SW480 (cell line): ENCODE measurements at regions not wholly inside any gene's neighbourhood (a gene's known extent, or its start where the extent isn't known, plus 50 kb on each side); places are given as distances from the start of the nearest gene placed in this dataset.

Experiments
- DNase-seq: peaks from one replicate; pipeline ENCODE4 v3.0.0-alpha.2; 2016; ENCODE audit warnings: low spot score

DNA sequence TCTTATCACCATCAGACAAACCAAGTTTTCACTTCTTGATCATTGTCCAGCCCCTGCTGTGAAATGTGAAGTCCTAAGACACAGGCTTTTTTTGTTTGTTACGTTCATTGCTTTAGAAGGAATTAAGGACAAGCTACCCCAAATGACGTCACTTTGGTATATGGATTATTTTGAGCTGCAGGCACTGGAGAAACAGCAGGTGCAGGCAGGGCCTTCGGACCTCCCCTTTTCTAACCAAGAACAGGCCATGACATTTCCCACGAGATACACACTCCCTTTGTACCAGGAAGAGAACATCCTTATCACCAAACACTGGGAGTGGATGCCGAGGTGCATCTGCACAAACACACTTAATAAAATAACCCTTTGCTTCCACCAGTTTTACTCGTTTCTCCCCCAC, 418.0 kb upstream of the SULF2 start:
- DNase-seq, result no peak

DNA sequence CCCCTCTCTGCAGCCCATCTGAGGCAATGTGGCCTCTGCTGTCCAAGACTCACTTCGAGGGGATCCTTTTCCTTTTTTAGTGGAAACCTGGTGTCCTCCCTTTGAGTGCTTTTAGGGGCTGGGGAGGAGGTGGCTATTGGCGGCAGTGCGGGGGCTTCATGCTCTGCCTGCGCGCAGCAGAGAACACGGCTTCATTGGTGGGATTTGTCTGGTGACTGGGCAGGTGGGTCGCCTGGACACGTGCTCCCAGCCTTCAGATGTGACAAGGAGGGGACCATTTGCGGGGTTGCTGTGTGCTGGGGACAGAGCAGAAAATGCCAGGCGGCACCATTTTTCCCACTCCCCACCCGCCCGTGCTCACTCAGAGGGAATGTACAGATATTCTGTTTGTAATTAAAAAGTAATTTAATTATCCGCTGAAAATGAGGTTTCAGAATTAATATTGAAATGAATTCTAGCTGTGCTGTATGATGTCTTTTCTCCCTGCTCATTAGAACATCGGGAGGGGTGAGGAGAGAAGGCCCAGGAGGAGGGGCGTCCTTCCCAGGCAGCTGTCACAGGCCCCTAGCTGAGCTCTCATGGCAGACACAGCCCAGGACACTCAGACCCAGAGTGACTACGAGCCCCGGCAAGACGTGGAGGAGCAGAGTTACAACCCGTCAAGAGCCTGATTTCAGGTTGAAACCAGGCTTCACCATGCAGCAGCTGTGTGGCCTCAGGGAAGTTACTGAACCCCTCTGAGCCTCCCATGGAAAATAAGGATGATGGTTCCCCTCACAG, 417.2 kb upstream of the SULF2 start:
- no peak for DNase-seq

DNA sequence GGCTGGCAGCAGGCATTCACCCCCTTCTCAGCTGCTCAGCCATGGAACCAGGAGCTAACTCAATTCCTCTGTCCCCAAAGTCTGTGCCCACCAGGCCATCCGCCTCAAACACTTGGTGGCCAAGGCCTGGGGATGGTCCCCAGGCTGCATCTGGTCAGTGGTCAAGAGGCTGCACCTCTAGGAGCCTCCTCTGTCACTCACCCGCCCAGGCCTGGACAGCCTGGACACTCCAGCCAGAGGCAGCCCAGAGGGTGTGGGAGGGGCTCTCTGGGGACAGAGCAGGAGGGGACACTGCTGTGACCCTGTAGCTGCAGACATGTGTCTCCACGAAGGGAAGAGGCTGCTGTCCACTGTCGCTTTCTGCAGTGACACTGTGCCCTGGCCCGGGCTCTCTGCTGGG, 416.6 kb upstream of the SULF2 start:
- DNase-seq, result no peak

DNA sequence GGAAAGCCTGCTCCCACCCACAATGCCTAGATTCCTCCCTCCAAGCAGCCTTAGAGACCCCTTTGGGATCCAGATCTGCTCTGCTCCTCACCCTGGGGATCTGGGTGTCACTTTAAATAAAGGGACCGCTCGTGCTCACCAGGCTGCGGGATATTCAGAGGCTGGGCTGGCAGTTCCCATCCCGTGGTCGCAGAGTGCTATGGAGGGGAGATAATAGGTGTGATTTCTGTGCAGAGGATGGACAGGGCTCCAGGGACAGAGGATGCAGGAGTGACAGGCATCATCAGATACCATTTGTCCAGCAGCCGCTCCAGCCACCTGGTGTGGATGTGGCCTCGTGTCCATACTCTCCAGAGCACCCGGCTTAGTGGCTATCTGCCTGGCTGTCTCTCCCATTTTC, 415.9 kb upstream of the SULF2 start:
- DNase-seq, result no peak

DNA sequence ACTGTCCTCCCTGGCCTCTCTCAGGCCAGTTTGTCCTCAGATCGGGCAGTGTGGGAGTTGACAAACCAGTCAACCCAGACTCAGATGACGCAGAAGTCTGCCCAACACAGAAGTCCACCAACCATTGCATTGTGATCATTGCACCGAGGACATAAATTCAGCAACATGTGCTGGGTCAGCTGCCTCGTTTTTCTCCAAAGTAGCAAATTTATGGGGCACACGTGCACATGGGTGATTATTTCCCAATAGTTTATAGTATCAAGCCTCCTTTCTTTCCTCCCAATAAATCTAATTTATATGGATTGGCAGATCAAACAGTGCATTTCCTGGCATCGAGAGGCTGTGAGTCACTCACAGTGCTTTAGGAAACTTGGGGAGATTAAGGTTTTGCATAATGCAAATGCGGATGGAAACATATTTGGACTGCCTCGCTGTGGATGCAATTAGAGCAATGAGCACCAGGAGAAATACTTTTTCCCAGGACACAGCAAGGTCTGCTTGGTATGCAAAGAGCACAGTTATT, 413.7 kb upstream of the SULF2 start:
- DNase-seq, result no peak

DNA sequence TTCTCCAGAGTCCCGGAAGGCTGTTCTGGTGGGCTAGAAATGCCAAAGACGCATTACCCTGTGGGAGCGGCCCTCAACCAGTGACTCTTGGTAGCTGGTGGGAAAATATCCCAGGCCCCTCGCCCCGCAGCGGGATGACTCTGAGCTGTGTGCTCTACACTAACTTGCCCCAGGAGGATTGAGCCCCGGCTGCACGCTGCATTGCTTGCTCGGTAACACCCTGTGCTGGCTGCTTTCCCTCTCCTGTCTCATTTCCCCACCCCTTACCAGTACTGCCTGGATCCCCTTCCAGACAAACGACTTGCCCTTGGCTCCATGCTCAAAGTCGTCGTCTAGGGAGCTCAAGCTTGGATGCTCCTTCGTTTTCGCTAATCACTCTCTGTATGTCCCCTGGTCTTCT, 411.8 kb upstream of the SULF2 start:
- no peak for DNase-seq

DNA sequence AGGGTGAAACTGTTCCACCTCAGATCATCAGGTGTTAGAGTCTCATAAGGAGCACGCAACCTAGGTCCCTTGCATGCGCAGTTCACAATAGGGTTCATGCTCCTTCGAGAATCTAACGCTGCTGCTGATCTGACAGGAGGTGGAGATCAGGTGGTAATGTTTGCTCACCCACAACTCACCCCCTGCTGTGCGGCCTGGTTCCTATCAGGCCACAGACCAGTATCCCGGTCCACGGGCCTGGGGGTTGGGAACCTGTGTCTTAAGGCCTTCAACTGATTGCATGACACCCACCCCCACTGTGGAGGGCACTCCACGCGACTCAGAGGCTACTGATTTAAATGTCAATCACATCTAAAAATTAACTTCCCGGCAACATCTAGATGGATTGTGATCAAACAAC, 411.2 kb upstream of the SULF2 start:
- no peak for DNase-seq

DNA sequence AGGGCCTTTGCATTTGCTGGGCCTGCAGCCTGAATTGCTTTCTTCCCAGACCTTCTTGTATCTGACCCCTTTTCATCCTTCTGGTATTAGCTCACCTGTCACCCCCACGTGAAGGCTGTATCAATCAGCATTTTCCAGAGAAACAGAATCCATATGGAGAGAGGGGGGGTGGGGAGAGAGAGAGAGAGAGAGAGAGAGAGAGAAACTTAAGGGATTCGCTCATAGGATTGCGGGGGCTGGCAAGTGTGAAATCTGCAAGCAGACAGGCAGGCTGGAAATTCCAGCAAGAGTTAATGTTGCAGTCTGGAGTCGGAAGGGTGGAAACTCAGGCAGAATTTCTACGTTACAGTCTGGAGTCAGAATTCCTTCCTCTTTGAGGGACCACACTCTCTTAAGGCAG, 410.7 kb upstream of the SULF2 start:
- DNase-seq, result no peak

DNA sequence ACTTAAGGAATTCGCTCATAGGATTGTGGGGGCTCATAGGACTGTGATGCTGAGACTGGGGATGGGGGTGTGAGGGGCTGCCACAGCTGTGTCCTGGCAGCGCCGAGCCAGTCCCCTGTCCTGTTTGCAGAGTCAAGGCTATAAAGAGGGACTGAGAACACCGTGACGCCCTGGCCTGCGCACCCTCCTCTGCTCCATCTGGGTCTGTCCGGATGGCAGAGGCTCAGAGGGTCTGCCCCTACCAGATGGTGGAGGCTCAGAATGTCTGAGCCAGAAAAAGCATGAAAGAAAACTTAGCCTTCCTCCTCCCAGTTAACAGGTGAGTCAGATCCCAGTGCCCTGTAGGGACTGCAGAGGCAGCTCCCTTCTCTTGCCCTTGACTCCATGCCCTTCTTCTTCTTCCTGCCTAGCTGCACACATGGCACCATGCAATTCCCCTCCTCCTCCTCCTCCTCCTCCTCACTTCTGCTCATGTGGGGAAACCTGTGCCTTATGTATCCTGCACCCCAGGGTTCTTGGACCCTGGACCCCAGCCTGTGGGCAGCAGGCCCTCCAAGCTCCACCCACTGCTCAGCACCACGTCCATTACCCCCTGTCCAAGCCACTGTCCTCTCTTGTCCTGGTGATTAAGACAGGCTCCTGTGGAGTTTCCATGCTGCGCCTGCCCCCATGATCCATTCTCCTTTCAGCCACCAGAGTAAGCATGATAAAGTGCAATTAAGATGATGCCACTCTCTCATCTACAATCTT, 410.0 kb upstream of the SULF2 start:
- no peak for DNase-seq

DNA sequence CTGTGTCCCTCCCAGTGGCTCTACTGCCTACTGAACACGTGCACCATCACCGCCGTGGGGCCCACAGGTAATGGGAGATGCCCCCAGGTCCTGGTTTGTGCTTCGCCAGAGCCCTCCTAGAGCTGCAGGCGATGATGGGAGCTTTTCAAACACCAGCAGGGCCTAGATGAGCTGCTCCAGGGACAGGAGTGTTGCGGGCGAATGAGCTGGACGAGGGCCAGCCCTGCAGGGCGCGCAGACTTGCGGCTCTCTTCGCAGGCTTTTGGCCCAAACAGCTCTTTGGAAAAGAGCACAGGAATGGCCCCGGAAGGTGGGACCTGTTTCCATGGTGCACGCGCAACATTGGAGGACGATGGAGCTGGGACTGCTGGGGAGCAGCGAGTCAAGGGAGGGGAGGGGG, 409.3 kb upstream of the SULF2 start:
- no peak for DNase-seq

DNA sequence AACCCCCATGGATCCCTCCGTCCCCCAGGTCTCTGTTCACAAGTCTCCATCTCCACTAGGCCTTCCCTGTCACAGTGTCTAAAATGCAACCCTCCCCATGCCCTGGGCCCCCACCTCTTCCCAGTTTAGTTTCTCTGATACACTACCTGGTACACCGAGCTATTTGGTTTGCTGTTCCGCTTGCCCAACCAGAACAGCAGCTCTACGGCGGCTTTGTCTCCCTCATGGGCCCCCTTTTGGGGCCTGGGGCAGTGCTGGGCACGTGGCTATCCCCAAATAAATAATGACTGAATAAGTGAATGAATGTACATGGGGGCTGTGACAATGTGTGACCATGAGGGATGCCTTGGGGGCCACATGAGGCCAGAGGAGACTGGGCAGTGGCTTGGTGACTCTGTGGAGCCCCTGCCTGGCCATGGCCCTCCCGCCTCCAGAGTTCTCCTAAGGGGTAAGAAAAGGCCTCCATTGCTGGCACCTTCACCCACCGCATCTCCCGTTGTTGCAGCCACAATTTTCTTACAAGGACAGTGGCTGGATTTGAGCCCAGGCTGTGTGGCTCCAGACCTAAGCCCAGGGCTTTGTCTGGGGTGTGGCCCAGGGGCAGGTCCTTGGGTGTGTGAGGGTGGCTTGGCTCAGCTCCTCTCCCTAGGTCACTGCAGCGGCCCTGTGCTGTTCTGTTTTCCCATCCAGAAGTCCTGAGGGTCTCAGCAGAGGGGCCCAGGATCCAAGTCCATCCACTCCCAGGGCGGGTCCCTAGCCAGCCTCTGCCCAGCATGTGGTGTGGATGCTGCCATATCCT, 408.5 kb upstream of the SULF2 start:
- DNase-seq, result no peak

DNA sequence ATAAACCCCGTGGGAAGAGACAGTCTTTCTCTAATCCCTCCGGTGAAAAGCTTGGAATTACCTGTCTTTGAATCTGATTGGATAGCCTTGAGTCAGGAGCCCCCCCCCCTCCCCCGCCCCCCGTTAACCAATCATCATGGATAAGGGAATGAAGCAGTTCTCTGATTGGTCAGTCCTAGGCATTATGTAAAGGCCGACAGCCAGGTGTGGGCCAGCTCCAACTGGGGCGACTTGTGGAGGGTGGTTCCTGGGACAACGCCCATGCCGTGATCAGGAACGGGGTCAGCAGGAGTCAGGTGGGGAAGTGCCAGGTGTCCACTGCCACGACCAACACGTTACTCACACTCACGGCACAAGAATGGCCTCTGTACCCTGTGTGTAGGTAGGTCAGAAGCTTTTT, 406.8 kb upstream of the SULF2 start:
- peak; percentile 91 for DNase-seq

DNA sequence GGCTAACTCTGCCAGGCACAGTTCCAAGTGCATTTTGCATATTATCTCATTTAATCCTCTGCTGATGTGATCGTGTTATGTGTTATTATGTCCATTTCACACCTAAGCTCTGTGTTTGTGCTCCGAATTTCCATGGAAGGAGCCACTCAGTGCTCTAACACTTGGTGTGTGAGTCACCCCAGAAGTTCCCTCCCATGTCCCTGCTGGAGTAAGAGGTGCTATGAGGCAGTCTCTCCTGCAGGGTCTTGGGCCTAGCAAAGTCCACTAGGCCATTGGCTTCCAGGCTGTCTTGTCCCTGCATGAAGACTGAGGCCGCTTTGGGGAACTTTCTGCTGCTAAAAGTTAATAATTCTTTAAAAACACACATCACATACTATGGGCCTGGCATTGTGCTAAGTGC, 405.9 kb upstream of the SULF2 start:
- no peak for DNase-seq

DNA sequence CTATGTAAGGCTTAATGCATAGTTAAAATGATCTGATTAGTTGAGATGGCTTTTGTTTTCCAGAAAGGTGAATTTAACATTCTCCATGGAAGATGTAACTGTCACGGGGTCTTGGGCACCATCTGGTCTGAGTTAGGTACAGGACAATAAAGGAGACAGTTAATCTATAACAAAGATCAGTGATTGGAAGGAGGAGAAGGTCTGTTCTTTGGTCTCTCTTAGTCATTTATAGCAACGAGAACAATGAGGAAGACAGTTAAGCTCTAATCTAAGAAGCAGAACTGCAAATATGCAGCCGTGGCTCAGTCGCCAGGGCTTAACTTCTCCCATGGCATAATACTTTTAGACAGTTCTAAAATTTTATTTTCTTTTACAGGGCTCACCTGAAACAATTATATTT, 405.5 kb upstream of the SULF2 start:
- DNase-seq, result no peak

DNA sequence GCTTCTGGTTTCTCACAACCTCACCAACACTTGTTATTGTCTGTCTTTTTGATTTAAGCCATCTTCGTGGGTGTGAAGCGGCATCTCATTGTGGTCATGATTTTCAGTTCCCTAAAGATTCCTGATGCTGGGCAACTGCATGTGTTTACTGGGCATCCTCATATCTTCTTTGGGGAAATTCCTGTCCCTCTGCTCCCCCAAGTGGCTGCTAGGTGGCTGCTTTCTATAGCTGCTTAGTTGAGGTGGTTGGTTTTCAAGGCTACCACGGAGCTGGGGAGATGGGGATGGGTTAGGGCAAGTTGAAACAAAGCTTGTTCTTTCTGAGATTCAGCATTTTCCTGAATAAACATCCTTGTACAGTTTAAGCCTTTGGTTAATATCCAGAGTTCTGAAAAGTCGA, 403.9 kb upstream of the SULF2 start:
- peak; percentile 70 for DNase-seq

DNA sequence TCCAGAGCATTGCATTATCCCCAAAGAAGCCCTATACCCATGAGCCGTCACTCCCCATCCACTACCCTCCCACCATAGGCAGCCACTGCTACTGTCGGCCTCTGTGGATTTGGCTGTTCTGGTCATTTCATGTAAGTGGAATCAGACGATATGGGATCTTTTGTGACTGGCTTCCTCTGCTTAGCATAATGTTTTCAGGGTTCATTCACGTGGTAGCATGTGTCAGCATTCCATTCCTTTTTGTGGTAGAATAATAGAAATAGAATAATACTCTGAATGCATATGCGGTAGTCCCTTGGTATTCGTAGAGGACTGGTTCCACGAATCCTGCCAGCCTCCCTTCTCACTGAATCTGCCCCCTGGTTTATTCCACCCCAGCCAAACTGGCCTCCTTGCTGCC, 402.6 kb upstream of the SULF2 start:
- no peak for DNase-seq

DNA sequence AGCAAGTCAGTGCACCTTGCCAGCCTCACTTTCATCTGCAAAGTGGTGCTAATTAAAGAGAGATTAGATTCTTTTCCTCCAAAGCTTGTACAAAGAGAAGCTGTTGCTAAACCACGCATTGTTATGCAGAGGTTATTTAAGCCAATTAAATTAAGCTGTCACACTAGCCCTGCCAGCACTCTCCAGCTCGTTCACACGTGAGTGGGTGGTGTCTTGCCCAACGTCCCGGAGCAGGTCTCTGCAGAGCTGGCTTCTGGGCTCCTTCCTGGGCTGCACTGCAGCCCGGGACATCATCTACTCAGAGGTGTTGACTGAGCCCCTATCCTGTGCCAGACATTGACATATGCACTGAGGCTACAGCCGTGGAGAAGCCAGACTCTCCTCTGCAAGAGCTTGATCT, 401.6 kb upstream of the SULF2 start:
- DNase-seq, result no peak

DNA sequence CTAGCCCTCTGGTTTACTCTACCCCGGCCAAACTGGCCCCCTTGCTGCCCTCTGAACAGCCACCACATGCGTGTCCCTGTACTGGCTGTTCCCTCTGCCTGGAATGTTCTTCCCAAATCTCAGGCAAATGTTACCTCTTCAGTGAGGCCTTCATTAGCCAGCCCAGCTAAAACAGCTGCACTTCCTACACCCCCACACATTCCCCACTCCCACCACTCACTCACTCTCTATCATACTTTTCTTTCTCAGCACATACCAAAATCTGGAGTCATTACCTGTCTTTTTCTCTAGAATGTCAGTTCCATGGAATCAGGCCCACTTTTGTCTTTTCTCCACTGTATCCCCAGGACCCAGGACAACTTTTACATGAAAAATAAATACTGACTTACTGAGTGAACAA, 401.2 kb upstream of the SULF2 start:
- no peak for DNase-seq

DNA sequence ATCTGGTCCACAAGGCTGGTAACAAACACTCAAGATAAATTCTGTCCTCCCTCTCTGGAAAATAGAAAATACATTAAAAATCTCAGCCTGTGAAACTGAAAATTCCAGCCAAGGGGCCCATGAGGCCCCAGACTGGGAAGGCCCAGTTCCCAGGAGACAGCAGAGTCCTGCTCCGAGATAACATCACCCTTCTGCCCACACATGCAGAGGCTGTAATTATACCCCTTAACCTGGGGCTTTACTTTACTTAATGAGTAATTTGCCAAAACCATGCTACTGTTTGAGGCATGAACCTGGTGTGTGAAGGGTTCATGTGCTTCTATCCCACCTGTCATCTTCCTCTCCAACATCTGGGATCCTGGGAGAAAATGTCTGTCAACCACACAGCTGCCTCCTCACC, 398.9 kb upstream of the SULF2 start:
- no peak for DNase-seq

DNA sequence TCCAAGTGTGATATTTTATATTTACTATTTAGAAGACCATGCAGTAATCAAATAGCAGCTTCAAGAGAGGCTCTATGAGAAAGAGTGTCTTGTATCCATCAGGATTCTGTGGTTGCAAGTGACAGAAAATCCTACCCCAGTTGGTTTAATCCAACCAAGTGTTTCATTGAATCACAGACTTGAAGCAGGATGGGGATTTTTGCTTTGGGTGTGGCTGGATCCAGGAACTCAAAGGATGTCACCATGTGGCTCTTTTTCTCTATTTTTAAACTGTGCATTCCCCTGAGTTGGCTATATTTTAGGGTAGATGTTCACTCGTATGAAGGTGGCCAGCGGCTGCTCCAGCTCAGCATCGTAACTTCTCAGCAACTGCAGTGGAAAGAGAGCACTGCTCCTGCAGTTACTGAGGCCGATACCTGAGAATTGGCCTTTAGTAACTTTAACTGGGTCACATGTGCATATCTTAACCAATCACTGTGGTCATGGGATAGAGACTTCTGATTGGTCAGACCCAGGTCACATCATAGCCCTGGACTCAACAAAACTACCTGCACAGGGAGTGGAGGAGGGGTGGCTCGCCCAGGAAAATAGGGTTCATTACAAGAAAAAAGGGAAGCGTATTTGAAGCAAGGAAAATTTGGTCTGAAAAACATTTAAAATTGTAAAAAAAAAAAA, 396.1 kb upstream of the SULF2 start:
- DNase-seq, result no peak

DNA sequence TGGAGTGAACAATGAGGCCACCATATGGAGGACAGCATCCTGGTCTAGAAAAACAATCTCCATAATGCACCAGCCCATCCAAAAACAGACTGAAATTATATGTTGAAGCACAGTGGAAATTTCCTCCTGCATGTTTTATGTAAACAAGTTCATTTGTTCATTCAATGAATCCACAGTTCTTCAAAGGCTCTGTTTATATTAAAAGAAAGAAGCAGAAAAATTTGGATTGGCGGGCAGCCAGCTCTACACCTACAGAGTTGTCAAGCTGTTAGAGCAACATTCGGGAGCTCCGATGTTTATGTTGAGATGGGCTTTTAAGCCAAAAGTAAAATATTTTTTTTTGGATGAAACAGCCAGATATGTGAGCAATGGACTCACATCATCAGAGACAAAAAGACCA, 395.3 kb upstream of the SULF2 start:
- no peak for DNase-seq

DNA sequence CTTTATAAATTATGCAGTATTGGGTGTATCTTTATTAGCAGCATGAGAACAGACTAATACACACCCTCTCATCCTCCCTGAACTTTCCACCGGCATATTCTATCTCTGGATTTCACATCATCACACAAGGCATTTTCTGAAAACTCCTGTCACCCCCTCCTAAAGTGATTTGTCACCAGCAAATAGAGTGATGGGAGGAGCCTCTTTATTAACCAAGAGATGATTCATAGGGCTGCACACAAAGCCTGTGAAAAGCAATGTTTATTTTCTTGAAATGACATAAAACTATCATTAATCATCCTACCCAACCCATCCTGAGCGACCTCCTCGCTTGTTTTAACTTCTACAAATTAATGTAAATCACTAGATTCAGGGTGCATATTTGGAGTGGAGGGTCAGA, 394.7 kb upstream of the SULF2 start:
- peak; percentile 47 for DNase-seq
